WTC11 (cell line): ENCODE measurements at regions not wholly inside any gene's neighbourhood (a gene's known extent, or its start where the extent isn't known, plus 50 kb on each side); places are given as distances from the start of the nearest gene placed in this dataset.
A peak's percentile ranks its signal among the peaks of the same experiment; 100 is the strongest.

ENCODE experiments used
- ATAC-seq: fragments of 200-7000 bp; cut with Tn5 transposase; 2 replicates; pipeline ENCODE4 v1.10.0; 2021; ENCODE audit warnings: mild to moderate bottlenecking, moderate library complexity
- CTCF ChIA-PET: fragments of 300-600 bp; sonication (Branson Sonifier 250); formaldehyde crosslinking; loops from one replicate; lab custom pipeline; 2021; ENCODE audit warnings: antibody characterized with exemption; lab: Charles Lee
- POLR2A ChIA-PET: fragments of 350-600 bp; sonication (Branson Sonifier 250); formaldehyde crosslinking; loops from one replicate; lab custom pipeline; 2021; ENCODE audit warnings: antibody characterized with exemption; lab: Charles Lee
- DNase-seq: peaks from one replicate; pipeline ENCODE4 v3.0.0; 2021; ENCODE audit warnings: low spot score
- H3K27ac Mint-ChIP-seq: 2 replicates; pipeline ENCODE4 v1.8.0; 2021; ENCODE audit warnings: mixed read lengths
- H3K27me3 Mint-ChIP-seq: 2 replicates; pipeline ENCODE4 v1.8.0; 2021; ENCODE audit warnings: low read depth, mild to moderate bottlenecking, moderate library complexity, mixed read lengths
- H3K36me3 Mint-ChIP-seq: 2 replicates; pipeline ENCODE4 v1.8.0; 2021; ENCODE audit warnings: mixed read lengths
- H3K4me1 Mint-ChIP-seq: 2 replicates; pipeline ENCODE4 v1.8.0; 2022; ENCODE audit warnings: mixed read lengths
- H3K4me3 Mint-ChIP-seq: 2 replicates; pipeline ENCODE4 v1.8.0; 2021; ENCODE audit warnings: mild to moderate bottlenecking, moderate library complexity, mixed read lengths
- H3K9me3 Mint-ChIP-seq: 2 replicates; pipeline ENCODE4 v1.8.0; 2021; ENCODE audit warnings: mixed read lengths
- AFF4 ChIP-seq: sonication (generic); formaldehyde crosslinking; IDR thresholded peaks from 2 replicates; pipeline ENCODE4 v1.8.1; 2023; ENCODE audit warnings: mild to moderate bottlenecking, missing genetic modification reagents, borderline replicate concordance
- ATF1 ChIP-seq: sonication (generic); formaldehyde crosslinking; IDR thresholded peaks from 2 replicates; pipeline ENCODE4 v1.8.1; 2023; ENCODE audit warnings: mild to moderate bottlenecking, moderate library complexity, missing genetic modification reagents
- ATF3 ChIP-seq: sonication (generic); formaldehyde crosslinking; conservative IDR thresholded peaks from 2 replicates; pipeline ENCODE4 v1.8.1; 2022; ENCODE audit warnings: mild to moderate bottlenecking, missing genetic modification reagents
- ETV6 ChIP-seq: sonication (generic); formaldehyde crosslinking; IDR thresholded peaks from 2 replicates; pipeline ENCODE4 v1.8.1; 2022; ENCODE audit warnings: mild to moderate bottlenecking, missing genetic modification reagents
- JAZF1 ChIP-seq: fragments of 250-450 bp; sonication (Bioruptor Pico); IDR thresholded peaks from 2 replicates; pipeline ENCODE4 v1.9.0; 2021; ENCODE audit warnings: moderate library complexity, mild to moderate bottlenecking, inconsistent platforms
- NFATC4 ChIP-seq: fragments of 250-450 bp; sonication (Bioruptor Pico); IDR thresholded peaks from 2 replicates; pipeline ENCODE4 v1.9.0; 2021; ENCODE audit warnings: mild to moderate bottlenecking
- NFYB ChIP-seq: sonication (generic); formaldehyde crosslinking; conservative IDR thresholded peaks from 2 replicates; pipeline ENCODE4 v1.8.0; 2022; ENCODE audit warnings: low read depth, missing genetic modification reagents
- NR2C2 ChIP-seq: sonication (generic); formaldehyde crosslinking; IDR thresholded peaks from 2 replicates; pipeline ENCODE4 v1.8.0; 2022; ENCODE audit warnings: mild to moderate bottlenecking, missing genetic modification reagents
- PREB ChIP-seq: sonication (generic); formaldehyde crosslinking; IDR thresholded peaks from 2 replicates; pipeline ENCODE4 v1.8.1; 2022; ENCODE audit warnings: mild to moderate bottlenecking, missing genetic modification reagents, moderate library complexity, borderline replicate concordance
- TEAD1 ChIP-seq: sonication (generic); formaldehyde crosslinking; IDR thresholded peaks from 2 replicates; pipeline ENCODE4 v1.8.0; 2022; ENCODE audit warnings: mild to moderate bottlenecking, missing genetic modification reagents
- ZNF263 ChIP-seq: sonication (generic); formaldehyde crosslinking; IDR thresholded peaks from 2 replicates; pipeline ENCODE4 v1.8.1; 2022; ENCODE audit warnings: low read depth, mild to moderate bottlenecking, moderate library complexity, missing genetic modification reagents
- ZNF317 ChIP-seq: sonication (generic); formaldehyde crosslinking; IDR thresholded peaks from 2 replicates; pipeline ENCODE4 v1.8.1; 2023; ENCODE audit warnings: low read depth, mild to moderate bottlenecking, moderate library complexity, missing genetic modification reagents, borderline replicate concordance
- TF ChIP-seq, protein P1 (sequence below): sonication (generic); formaldehyde crosslinking; IDR thresholded peaks from 2 replicates; pipeline ENCODE4 v1.8.1; 2023; ENCODE audit warnings: mild to moderate bottlenecking, missing genetic modification reagents, moderate library complexity
- TF ChIP-seq, protein P2 (sequence below): fragments of 250-450 bp; sonication (Bioruptor Pico); IDR thresholded peaks from 2 replicates; pipeline ENCODE4 v2.1.2; 2022; ENCODE audit warnings: mild to moderate bottlenecking, moderate library complexity

- peak overlapping the region; percentile 36; the same call in 1 of the 2 replicates for H3K4me3 Mint-ChIP-seq
- H3K9me3 Mint-ChIP-seq = no peaks in the 10 kb centered on the region
- TF ChIP-seq, protein P1, sequence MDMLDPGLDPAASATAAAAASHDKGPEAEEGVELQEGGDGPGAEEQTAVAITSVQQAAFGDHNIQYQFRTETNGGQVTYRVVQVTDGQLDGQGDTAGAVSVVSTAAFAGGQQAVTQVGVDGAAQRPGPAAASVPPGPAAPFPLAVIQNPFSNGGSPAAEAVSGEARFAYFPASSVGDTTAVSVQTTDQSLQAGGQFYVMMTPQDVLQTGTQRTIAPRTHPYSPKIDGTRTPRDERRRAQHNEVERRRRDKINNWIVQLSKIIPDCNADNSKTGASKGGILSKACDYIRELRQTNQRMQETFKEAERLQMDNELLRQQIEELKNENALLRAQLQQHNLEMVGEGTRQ = peak; percentile 55
- TF ChIP-seq NFYB (CRISPR knock-in tag) (no peak), ZNF317 (CRISPR knock-in tag) (no peak)
- TF ChIP-seq, all 79 proteins: peak for 1
- Mint-ChIP-seq H3K36me3 (no peaks in the 10 kb centered on the region), H3K27ac (peak overlapping the region; percentile 14; the same call in 1 of the 2 replicates), H3K27me3 (peaks cover 11% of the 10 kb centered on the region), H3K4me1 (peaks cover 57% of the 10 kb centered on the region)
- CTCF ChIA-PET = interaction anchor here (1.1 to 1.4 kb wide), 4 partner anchors 41 to 277 kb away, joined by 4 to 7 read pairs (median 5); no protein-coding TSS in a partner anchor
- POLR2A ChIA-PET = interaction anchor here (0.5 kb wide), 1 partner anchor 40 kb away, joined by 4 read pairs; no protein-coding TSS in a partner anchor
- DNase-seq = peak; percentile 23
- ATAC-seq = peak; percentile 95
Measured at GRCh38 chr5:10904862-10905432, 143.9 kb upstream of the DAP start.

GRCh38 chr5:10903786-10904560 lies 142.9 kb upstream of the DAP start:
- Mint-ChIP-seq H3K4me3 (no peak overlapping the region), H3K36me3 (no peaks in the 10 kb centered on the region), H3K27me3 (peaks cover 11% of the 10 kb centered on the region), H3K4me1 (peaks cover 67% of the 10 kb centered on the region), H3K27ac (no peak overlapping the region), H3K9me3 (no peaks in the 10 kb centered on the region)
- DNase-seq (no peak), ATAC-seq (no peak)
- ChIA-PET POLR2A (no interaction called here), CTCF (interaction anchor here (1.1 to 1.4 kb wide), 3 partner anchors 47 to 276 kb away, joined by 4 to 7 read pairs (median 6); no protein-coding TSS in a partner anchor)
- TF ChIP-seq NR2C2 (CRISPR knock-in tag) (no peak), TEAD1 (CRISPR knock-in tag) (no peak), ZNF263 (no peak), AFF4 (no peak)

DNA sequence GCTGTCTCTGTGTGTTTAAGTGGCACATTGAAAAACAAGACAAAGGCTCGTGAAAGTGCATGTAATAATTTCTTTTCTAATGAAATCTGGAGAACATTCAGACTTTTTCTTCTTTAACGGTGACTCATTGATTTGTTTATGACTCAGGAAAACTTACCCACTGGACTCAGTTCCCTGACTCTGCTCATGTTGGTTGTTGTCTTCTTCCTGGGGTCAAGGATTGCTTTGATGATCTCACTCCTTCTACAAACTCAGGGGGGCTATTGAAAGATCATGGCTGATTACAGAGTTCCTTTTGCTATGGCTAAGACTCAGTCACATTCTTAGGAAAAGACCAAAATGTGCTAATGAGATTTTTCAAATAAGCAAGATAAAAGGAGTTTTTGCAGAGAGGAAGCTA lies 141.1 kb upstream of the DAP start:
- no peaks in the 10 kb centered on the region for H3K36me3 Mint-ChIP-seq
- no peak for ATAC-seq

More for the DNA sequence above, 141.1 kb upstream of the DAP start:
- Mint-ChIP-seq H3K9me3 (no peaks in the 10 kb centered on the region), H3K27me3 (peaks cover 11% of the 10 kb centered on the region), H3K4me1 (peaks cover 75% of the 10 kb centered on the region), H3K4me3 (no peak overlapping the region), H3K27ac (no peak overlapping the region)
- DNase-seq = no peak
- ChIA-PET CTCF (no interaction called here), POLR2A (no interaction called here)
- TF ChIP-seq JAZF1 (CRISPR knock-in tag) (no peak), PREB (CRISPR knock-in tag) (no peak), ATF1 (CRISPR knock-in tag) (no peak), ETV6 (no peak), ATF3 (CRISPR knock-in tag) (no peak), NFATC4 (no peak)
- TF ChIP-seq, protein P2, sequence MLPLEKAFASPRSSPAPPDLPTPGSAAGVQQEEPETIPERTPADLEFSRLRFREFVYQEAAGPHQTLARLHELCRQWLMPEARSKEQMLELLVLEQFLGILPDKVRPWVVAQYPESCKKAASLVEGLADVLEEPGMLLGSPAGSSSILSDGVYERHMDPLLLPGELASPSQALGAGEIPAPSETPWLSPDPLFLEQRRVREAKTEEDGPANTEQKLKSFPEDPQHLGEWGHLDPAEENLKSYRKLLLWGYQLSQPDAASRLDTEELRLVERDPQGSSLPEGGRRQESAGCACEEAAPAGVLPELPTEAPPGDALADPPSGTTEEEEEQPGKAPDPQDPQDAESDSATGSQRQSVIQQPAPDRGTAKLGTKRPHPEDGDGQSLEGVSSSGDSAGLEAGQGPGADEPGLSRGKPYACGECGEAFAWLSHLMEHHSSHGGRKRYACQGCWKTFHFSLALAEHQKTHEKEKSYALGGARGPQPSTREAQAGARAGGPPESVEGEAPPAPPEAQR (CRISPR knock-in tag) = no peak
